Activated CD4-positive, alpha-beta memory T cell treated with anti-CD3 and anti-CD28 coated beads, Interleukin-2, amount 10 ng/mL, durations not matched to agents 7 days and 5 days (primary cell): ENCODE measurements at regions not wholly inside any gene's neighbourhood (a gene's known extent, or its start where the extent isn't known, plus 50 kb on each side); places are given as distances from the start of the nearest gene placed in this dataset.

ENCODE experiments used
- CTCF ChIA-PET: fragments of 350-600 bp; sonication (Branson Sonifier 250); formaldehyde crosslinking; loops from one replicate; lab custom pipeline; 2021; ENCODE audit warnings: antibody characterized with exemption, inconsistent platforms; lab: Charles Lee
- POLR2A ChIA-PET: fragments of 350-600 bp; sonication (Branson Sonifier 250); formaldehyde crosslinking; loops from one replicate; lab custom pipeline; 2021; ENCODE audit warnings: antibody characterized with exemption; lab: Charles Lee
- DNase-seq: peaks from one replicate; pipeline ENCODE4 v3.0.0-alpha.2; 2020
- H3K27ac Mint-ChIP-seq: one replicate; pipeline ENCODE4 v1.8.0; 2021; ENCODE audit warnings: mild to moderate bottlenecking, mixed read lengths
- H3K27me3 Mint-ChIP-seq: one replicate; pipeline ENCODE4 v1.8.0; 2021; ENCODE audit warnings: mixed read lengths
- H3K36me3 Mint-ChIP-seq: one replicate; pipeline ENCODE4 v1.8.0; 2021; ENCODE audit warnings: low read depth, mixed read lengths
- H3K4me1 Mint-ChIP-seq: one replicate; pipeline ENCODE4 v1.8.0; 2021; ENCODE audit warnings: mixed read lengths
- H3K4me3 Mint-ChIP-seq: one replicate; pipeline ENCODE4 v1.8.0; 2021; ENCODE audit warnings: mild to moderate bottlenecking, mixed read lengths
- H3K9me3 Mint-ChIP-seq: one replicate; pipeline ENCODE4 v1.8.0; 2021; ENCODE audit warnings: mixed read lengths

DNA sequence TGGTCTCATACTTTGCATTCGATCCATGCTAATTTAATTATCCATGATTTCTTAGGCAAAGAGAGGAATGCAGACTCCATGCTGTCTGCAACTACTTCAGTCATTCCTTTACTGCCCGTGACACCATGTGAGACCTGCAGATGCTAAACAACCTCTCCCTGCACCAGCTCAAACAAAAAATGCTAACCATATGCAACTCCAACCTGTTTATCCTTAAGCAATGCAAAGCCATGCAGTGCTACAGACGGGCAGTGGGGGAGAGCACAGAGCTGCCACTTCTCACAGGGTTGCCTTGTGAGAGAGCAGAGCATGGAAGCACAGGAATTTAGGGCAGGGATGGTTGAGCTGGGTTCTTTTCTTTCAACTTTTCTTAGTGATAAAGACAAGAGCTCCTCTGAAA lies 74.9 kb upstream of the KLHL14 start:
- ChIA-PET CTCF (no interaction called here), POLR2A (no interaction called here)
- H3K4me3 Mint-ChIP-seq, result no peak overlapping the region
- no peaks in the 10 kb centered on the region for H3K36me3 Mint-ChIP-seq
- H3K27me3 Mint-ChIP-seq, result no peaks in the 10 kb centered on the region
- H3K27ac Mint-ChIP-seq, result no peak overlapping the region
- peaks cover 4% of the 10 kb centered on the region for H3K9me3 Mint-ChIP-seq
- no peak for DNase-seq
- H3K4me1 Mint-ChIP-seq, result no peaks in the 10 kb centered on the region

DNA sequence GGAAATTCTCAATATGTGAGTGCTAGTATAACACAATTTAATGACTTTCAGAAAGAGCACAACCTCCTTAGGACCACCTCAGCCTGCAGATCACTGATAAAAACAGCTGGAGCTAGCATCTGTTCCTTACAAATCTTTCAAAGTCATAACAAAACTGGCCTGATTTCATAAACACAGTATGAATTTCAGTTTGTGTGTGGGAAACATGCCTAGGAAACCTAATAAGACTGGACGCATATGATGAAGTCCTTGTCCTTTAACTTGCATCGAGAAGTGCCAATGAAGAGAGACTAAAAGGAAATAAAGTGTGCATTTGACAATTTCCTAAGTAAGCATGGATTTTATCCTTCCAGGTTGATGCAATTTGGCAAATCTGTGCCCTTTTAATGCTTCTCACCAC lies 74.1 kb upstream of the KLHL14 start:
- ChIA-PET POLR2A (no interaction called here), CTCF (no interaction called here)
- no peaks in the 10 kb centered on the region for H3K27me3 Mint-ChIP-seq
- H3K27ac Mint-ChIP-seq, result no peak overlapping the region
- H3K4me1 Mint-ChIP-seq, result no peaks in the 10 kb centered on the region
- no peak for DNase-seq
- no peak overlapping the region for H3K4me3 Mint-ChIP-seq
- peaks cover 4% of the 10 kb centered on the region for H3K9me3 Mint-ChIP-seq
- no peaks in the 10 kb centered on the region for H3K36me3 Mint-ChIP-seq

DNA sequence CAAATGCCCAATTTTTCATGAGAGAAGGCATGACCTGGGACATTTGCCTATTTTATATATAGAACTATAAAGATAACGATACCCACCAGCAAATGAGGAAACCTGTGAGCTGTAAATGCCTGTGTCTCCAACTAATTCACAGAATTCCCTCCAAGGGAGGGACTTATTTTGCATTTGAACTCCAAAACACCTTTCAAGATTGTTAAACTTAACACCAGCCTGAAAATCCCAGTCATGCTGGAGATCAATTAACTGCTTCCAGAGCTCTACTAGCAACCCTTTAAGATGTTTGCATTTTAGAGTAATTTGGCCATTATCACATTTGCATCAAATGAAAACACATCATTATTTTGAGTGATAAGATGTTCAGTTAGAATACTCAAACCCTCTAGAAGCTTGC lies 68.1 kb upstream of the KLHL14 start:
- ChIA-PET POLR2A (no interaction called here), CTCF (no interaction called here)
- no peaks in the 10 kb centered on the region for H3K9me3 Mint-ChIP-seq
- DNase-seq, result no peak
- no peaks in the 10 kb centered on the region for H3K4me1 Mint-ChIP-seq
- H3K36me3 Mint-ChIP-seq, result no peaks in the 10 kb centered on the region
- H3K27me3 Mint-ChIP-seq, result no peaks in the 10 kb centered on the region
- no peak overlapping the region for H3K27ac Mint-ChIP-seq
- no peak overlapping the region for H3K4me3 Mint-ChIP-seq

DNA sequence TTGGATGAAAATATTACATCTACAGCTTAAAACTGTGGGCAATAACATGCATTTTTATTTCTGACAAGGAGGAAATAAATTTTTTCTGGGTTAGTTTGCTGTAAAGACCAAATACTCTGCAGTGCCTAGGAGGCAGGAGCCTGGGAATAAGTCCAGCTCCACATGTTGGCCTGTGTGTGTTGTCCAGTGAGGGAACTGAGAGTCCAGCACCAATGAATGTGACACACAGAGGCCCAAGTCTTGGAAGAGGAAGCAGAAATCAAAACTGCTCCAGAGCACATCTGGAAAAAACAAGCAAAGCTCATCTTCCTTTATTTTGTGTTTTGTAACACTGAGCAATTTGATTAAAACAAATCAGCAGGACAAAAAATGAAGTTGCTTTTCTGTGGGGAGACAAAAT lies 63.1 kb upstream of the KLHL14 start:
- peaks cover 2% of the 10 kb centered on the region for H3K9me3 Mint-ChIP-seq
- H3K27ac Mint-ChIP-seq, result no peak overlapping the region
- H3K36me3 Mint-ChIP-seq, result no peaks in the 10 kb centered on the region
- no peaks in the 10 kb centered on the region for H3K4me1 Mint-ChIP-seq
- DNase-seq, result no peak
- POLR2A ChIA-PET, result no interaction called here
- H3K27me3 Mint-ChIP-seq, result no peaks in the 10 kb centered on the region
- CTCF ChIA-PET, result no interaction called here
- no peak overlapping the region for H3K4me3 Mint-ChIP-seq

DNA sequence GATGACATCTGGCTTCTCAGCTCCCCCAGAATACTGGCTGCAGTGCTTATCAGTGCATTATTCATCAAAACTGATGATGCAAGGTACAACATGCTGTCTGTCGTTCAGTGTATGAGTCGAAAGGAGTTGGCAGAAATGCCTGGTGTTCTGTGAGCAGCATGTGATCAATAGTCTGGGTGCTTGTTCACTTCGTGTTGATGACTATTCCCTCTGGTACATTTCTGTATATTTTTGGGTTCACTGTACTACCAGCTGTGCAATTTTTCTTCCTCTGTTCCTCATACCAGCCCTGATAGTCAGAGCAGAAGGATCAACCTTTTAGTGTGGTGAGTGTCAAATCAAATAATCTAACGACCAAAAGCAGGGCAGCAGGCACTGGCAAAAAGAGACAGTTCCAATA lies 59.0 kb upstream of the KLHL14 start:
- Mint-ChIP-seq H3K27ac (no peak overlapping the region), H3K9me3 (peaks cover 2% of the 10 kb centered on the region), H3K4me3 (no peak overlapping the region), H3K4me1 (no peaks in the 10 kb centered on the region), H3K27me3 (no peaks in the 10 kb centered on the region), H3K36me3 (no peaks in the 10 kb centered on the region)
- ChIA-PET CTCF (no interaction called here), POLR2A (no interaction called here)
- DNase-seq, result no peak

DNA sequence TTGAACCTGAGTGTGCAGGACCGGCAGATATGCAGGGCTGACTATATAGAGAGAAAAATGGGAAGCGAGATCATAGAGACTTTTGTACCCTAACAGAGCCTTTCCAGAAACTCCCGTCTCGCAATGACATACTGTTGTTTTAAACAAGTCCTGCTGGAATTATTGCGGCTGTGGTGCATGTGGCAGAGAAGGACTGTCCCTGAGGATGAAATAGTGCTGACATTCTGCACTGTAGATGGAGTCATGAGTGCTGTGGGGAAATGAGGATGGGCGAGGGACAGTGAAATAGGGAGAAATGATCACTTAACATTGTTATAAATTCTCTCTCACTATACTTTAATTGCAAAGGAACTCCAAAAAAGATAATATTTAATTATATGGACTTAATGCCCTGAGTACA lies 50.4 kb upstream of the KLHL14 start:
- H3K27ac Mint-ChIP-seq, result no peak overlapping the region
- H3K4me1 Mint-ChIP-seq, result no peaks in the 10 kb centered on the region
- CTCF ChIA-PET, result no interaction called here
- no peaks in the 10 kb centered on the region for H3K9me3 Mint-ChIP-seq
- no peak for DNase-seq
- POLR2A ChIA-PET, result no interaction called here
- H3K27me3 Mint-ChIP-seq, result no peaks in the 10 kb centered on the region
- no peak overlapping the region for H3K4me3 Mint-ChIP-seq
- H3K36me3 Mint-ChIP-seq, result no peaks in the 10 kb centered on the region
